GM18511 (cell line): ENCODE measurements at regions not wholly inside any gene's neighbourhood (a gene's known extent, or its start where the extent isn't known, plus 50 kb on each side); places are given as distances from the start of the nearest gene placed in this dataset.
"Not testable (repeated sequence)": the region's sequence is repeated elsewhere in the genome, so short reads cannot be mapped to it uniquely, and the experiment has no call there.

Experiments
- ATAC-seq: cut with Tn5 transposase; IDR thresholded peaks from one replicate; pipeline ENCODE4 v1.9.1; 2021; ENCODE audit warnings: mild to moderate bottlenecking, moderate library complexity; ENCODE audit not compliant: unreplicated experiment

GRCh38 chr17:5943982-5944381, 126.2 kb upstream of the WSCD1 start:
- no peak for ATAC-seq

- ATAC-seq: no peak
These were observed 122.4 kb upstream of the WSCD1 start for GRCh38 chr17:5947701-5948180.

GRCh38 chr17:5948811-5949210, 121.4 kb upstream of the WSCD1 start:
- ATAC-seq: no peak

GRCh38 chr17:5950878-5951277, 119.3 kb upstream of the WSCD1 start:
- no peak for ATAC-seq

- ATAC-seq: no peak
These were observed 118.3 kb upstream of the WSCD1 start for GRCh38 chr17:5951912-5952311.

GRCh38 chr17:5952518-5952917, 117.7 kb upstream of the WSCD1 start:
- no peak for ATAC-seq

GRCh38 chr17:5955764-5956163, 114.4 kb upstream of the WSCD1 start:
- no peak for ATAC-seq

- ATAC-seq: no peak
These were observed 111.3 kb upstream of the WSCD1 start for GRCh38 chr17:5958850-5959249.

- no peak for ATAC-seq
These were observed 107.8 kb upstream of the WSCD1 start for GRCh38 chr17:5962371-5962770.

GRCh38 chr17:5971969-5972368, 98.2 kb upstream of the WSCD1 start:
- ATAC-seq: no peak

GRCh38 chr17:5973410-5973809, 96.8 kb upstream of the WSCD1 start:
- no peak for ATAC-seq

- ATAC-seq: no peak
These were observed 94.5 kb upstream of the WSCD1 start for GRCh38 chr17:5975661-5976060.

GRCh38 chr17:5976251-5976650, 93.9 kb upstream of the WSCD1 start:
- ATAC-seq: no peak

- ATAC-seq: no peak
These were observed 91.7 kb upstream of the WSCD1 start for GRCh38 chr17:5978496-5978895.

GRCh38 chr17:5980941-5981340, 89.2 kb upstream of the WSCD1 start:
- no peak for ATAC-seq

GRCh38 chr17:5986644-5987043, 83.5 kb upstream of the WSCD1 start:
- no peak for ATAC-seq

- no peak for ATAC-seq
These were observed 69.8 kb upstream of the WSCD1 start for GRCh38 chr17:6000426-6000825.

- not testable (repeated sequence) for ATAC-seq
These were observed 67.0 kb upstream of the WSCD1 start for GRCh38 chr17:6003221-6003620.

GRCh38 chr17:6005939-6006338, 64.2 kb upstream of the WSCD1 start:
- ATAC-seq: no peak

- ATAC-seq: no peak
These were observed 59.0 kb upstream of the WSCD1 start for GRCh38 chr17:6011206-6011605.

- ATAC-seq: no peak
These were observed 51.4 kb upstream of the WSCD1 start for GRCh38 chr17:6018788-6019187.

GRCh38 chr17:6019959-6020358, 50.2 kb upstream of the WSCD1 start:
- no peak for ATAC-seq

GRCh38 chr17:6020376-6021010, 49.7 kb upstream of the WSCD1 start:
- no peak for ATAC-seq
